ENCODE measurements at regions not wholly inside any gene's neighbourhood (a gene's known extent, or its start where the extent isn't known, plus 50 kb on each side); places are given as distances from the start of the nearest gene placed in this dataset.
"Not testable (repeated sequence)": the region's sequence is repeated elsewhere in the genome, so short reads cannot be mapped to it uniquely, and the experiment has no call there.

- DNase-seq (ENCODE audit: low spot score), result no peak
- no peaks in the 10 kb centered on the region for H4K20me1 ChIP-seq (ENCODE audit: insufficient read depth, low read length)
- BruUV-seq (replicated peaks), result no TSS peak
- H3K27me3 ChIP-seq (ENCODE audit: control insufficient read depth in 1 of 2, insufficient read depth in 2 of 2, low read length in 2 of 2), result no peaks in the 10 kb centered on the region
- in situ Hi-C loops (cut with HindIII; ENCODE audit: extremely low pct_ligation_motif_present, low pct_unique_long_range_greater_than_20kb), result no loop called here
- H3K4me1 ChIP-seq (ENCODE audit: insufficient read depth, low read length), result no peaks in the 10 kb centered on the region
- intact Hi-C loops (cut with micrococcal nuclease; ENCODE audit: unreplicated experiment), result no loop called here
- H3K36me3 ChIP-seq (replicated peaks in 1 of 2; ENCODE audit: control insufficient read depth in 1 of 2, insufficient read depth in 2 of 2, low read length in 2 of 2), result no peaks in the 10 kb centered on the region
- ChIA-PET CTCF (ENCODE audit: low intra/inter-chr PET ratio, low total read pairs) (no interaction called here), POLR2A (no interaction called here)
- 68% methylated on average over 3 of the region's 10 CpGs for WGBS (ENCODE audit: low lambda C conversion rate)
- no peak overlapping the region for H3K27ac ChIP-seq (ENCODE audit: extremely low read length, insufficient read depth, low read length)
- H3K9me3 ChIP-seq (ENCODE audit: low read length), result peaks cover 6% of the 10 kb centered on the region; the same call in 1 of the 2 replicates
- ATAC-seq, result no peak
- no peak overlapping the region for H3K4me3 ChIP-seq (replicated peaks in 1 of 3; ENCODE audit: insufficient read depth in 1 of 3, low read depth in 2 of 3, low read length in 3 of 3)
- no peaks in the 10 kb centered on the region for H3K79me2 ChIP-seq (ENCODE audit: insufficient read depth, low read length)
- no peak overlapping the region for H3K9ac ChIP-seq (ENCODE audit: insufficient read depth, low read depth, low read length)
- H2AFZ ChIP-seq (ENCODE audit: low read length), result no peak overlapping the region
- no peak for FAIRE-seq
- TF ChIP-seq MIER2 (CRISPR knock-in tag; IDR thresholded peaks at IDR 0.05), result no peak
- no peak for TF ChIP-seq FOXJ3 (CRISPR knock-in tag; IDR thresholded peaks at IDR 0.05; ENCODE audit: borderline replicate concordance)
- no peak for TF ChIP-seq ZNF33A (CRISPR knock-in tag; IDR thresholded peaks at IDR 0.05; ENCODE audit: borderline replicate concordance)
- no peak for TF ChIP-seq PAF1 (CRISPR knock-in tag; IDR thresholded peaks at IDR 0.05)
- no peak for TF ChIP-seq MYC (CRISPR knock-in tag; IDR thresholded peaks at IDR 0.05; ENCODE audit: borderline replicate concordance)
- no peak for TF ChIP-seq DNMT1 (CRISPR knock-in tag; IDR thresholded peaks at IDR 0.05)
- no peak for TF ChIP-seq ZNF138 (CRISPR knock-in tag; IDR thresholded peaks at IDR 0.05; ENCODE audit: low read depth)
- TF ChIP-seq ZBTB1 (CRISPR knock-in tag; IDR thresholded peaks at IDR 0.05; ENCODE audit: borderline replicate concordance), result no peak
- no peak for TF ChIP-seq RBM22 (optimal IDR thresholded peaks at IDR 0.05; ENCODE audit: low read length)
- TF ChIP-seq ZNF546 (CRISPR knock-in tag; conservative IDR thresholded peaks at IDR 0.05), result no peak
- no peak for TF ChIP-seq IRF1 (CRISPR knock-in tag; IDR thresholded peaks at IDR 0.05; ENCODE audit: low read depth)
- no peak for TF ChIP-seq NPAS2 (CRISPR knock-in tag; IDR thresholded peaks at IDR 0.05; ENCODE audit: borderline replicate concordance)
- TF ChIP-seq ZNF225 (CRISPR knock-in tag; IDR thresholded peaks at IDR 0.05), result no peak
- TF ChIP-seq ZBTB3 (CRISPR knock-in tag; IDR thresholded peaks at IDR 0.05; ENCODE audit: borderline replicate concordance, low read depth), result no peak
- no peak for TF ChIP-seq ZNF30 (CRISPR knock-in tag; IDR thresholded peaks at IDR 0.05)
- H3K4me2 ChIP-seq (ENCODE audit: low read depth, low read length), result no peak overlapping the region
Observed at GRCh38 chrX:142266417-142266816, 61.3 kb upstream of the MAGEC2 start.

- H3K9ac ChIP-seq (ENCODE audit: insufficient read depth, low read depth, low read length); intact Hi-C loops (cut with micrococcal nuclease; ENCODE audit: unreplicated experiment); POLR2A ChIA-PET; ATAC-seq; H3K27me3 ChIP-seq (ENCODE audit: control insufficient read depth in 1 of 2, insufficient read depth in 2 of 2, low read length in 2 of 2); H3K4me3 ChIP-seq (replicated peaks in 1 of 3; ENCODE audit: insufficient read depth in 1 of 3, low read depth in 2 of 3, low read length in 3 of 3); H2AFZ ChIP-seq (ENCODE audit: low read length); in situ Hi-C loops (cut with HindIII; ENCODE audit: extremely low pct_ligation_motif_present, low pct_unique_long_range_greater_than_20kb); H3K4me2 ChIP-seq (ENCODE audit: low read depth, low read length); FAIRE-seq; DNase-seq (ENCODE audit: low spot score); H4K20me1 ChIP-seq (ENCODE audit: insufficient read depth, low read length); BruUV-seq (replicated peaks); H3K4me1 ChIP-seq (ENCODE audit: insufficient read depth, low read length); H3K36me3 ChIP-seq (replicated peaks in 1 of 2; ENCODE audit: control insufficient read depth in 1 of 2, insufficient read depth in 2 of 2, low read length in 2 of 2); H3K27ac ChIP-seq (ENCODE audit: extremely low read length, insufficient read depth, low read length); H3K79me2 ChIP-seq (ENCODE audit: insufficient read depth, low read length); CTCF ChIA-PET (ENCODE audit: low intra/inter-chr PET ratio, low total read pairs): not testable (repeated sequence)
- peaks cover 13% of the 10 kb centered on the region; the same call in 1 of the 2 replicates for H3K9me3 ChIP-seq (ENCODE audit: low read length)
- WGBS (ENCODE audit: low lambda C conversion rate), result 0% methylated on average over 1 of the region's 16 CpGs
Observed at GRCh38 chrX:142265549-142265948, 60.5 kb upstream of the MAGEC2 start.

Measured in HepG2 (cell line).